Fibroblast of peridontal ligament (primary cell): ENCODE measurements at regions not wholly inside any gene's neighbourhood (a gene's known extent, or its start where the extent isn't known, plus 50 kb on each side); places are given as distances from the start of the nearest gene placed in this dataset.

Experiments used
- DNase-seq: peaks from one replicate; pipeline ENCODE4 v3.0.0-alpha.2; 2010; ENCODE audit errors: extremely low read depth

- no peak for DNase-seq
Observed at GRCh38 chr10:121300723-121301122, 297.5 kb downstream of the FGFR2 start.

DNA sequence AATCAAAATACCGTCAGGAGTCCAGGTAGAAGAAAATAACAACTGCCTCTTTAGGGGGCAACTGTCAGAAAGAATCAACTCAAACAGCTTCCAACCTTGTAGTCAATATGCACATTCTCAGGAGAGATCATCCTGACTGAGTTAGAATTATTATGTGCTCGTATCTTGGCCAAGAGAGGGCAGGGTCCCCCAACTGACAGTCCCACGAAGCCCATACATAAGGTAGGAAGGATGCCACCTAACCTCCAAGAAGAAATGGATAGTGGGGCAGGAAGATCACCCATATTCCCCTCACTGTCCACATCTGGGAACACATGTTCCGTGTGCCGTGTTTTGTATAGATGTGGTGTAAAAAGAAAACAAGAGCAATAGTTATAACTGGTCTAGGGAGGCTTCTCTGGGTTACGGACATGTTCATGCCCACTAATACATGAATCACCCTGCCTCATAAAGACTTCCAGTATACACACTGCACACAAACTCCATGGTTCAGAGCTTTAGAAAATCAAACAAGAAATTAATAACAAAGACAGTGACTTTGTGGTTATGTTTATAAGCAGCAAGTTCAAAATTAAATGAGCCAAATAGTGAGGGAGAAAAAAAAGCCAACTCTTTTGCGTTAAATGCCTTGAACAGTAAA is 295.6 kb downstream of the FGFR2 start:
- no peak for DNase-seq

GRCh38 chr10:121303287-121303890 is 294.9 kb downstream of the FGFR2 start:
- no peak for DNase-seq

DNA sequence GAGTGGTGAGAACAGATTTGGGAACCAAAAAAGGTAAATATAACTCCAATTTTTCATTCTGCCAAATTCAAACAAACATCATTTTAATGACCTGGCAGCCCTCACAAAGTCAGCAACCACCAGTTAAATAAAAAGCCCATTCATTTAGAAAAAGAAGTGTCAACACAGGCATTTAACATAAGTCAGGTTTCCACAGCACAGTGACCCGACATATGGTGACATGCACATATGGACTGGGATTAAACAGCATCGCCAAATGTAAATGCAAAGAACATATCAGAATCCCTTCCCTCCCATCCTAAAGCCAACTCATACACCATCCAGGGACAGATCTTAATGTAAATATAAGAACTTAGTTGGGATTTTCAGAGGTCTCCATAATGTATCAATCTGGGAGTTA is 293.2 kb downstream of the FGFR2 start:
- DNase-seq, result no peak

- DNase-seq, result no peak
Observed at GRCh38 chr10:121306159-121306673, 292.0 kb downstream of the FGFR2 start.

- no peak for DNase-seq
Observed at GRCh38 chr10:121307411-121307980, 290.7 kb downstream of the FGFR2 start.

GRCh38 chr10:121308020-121308419 is 290.2 kb downstream of the FGFR2 start:
- DNase-seq, result no peak

- DNase-seq, result no peak
Observed at GRCh38 chr10:121309164-121309563, 289.1 kb downstream of the FGFR2 start.

DNA sequence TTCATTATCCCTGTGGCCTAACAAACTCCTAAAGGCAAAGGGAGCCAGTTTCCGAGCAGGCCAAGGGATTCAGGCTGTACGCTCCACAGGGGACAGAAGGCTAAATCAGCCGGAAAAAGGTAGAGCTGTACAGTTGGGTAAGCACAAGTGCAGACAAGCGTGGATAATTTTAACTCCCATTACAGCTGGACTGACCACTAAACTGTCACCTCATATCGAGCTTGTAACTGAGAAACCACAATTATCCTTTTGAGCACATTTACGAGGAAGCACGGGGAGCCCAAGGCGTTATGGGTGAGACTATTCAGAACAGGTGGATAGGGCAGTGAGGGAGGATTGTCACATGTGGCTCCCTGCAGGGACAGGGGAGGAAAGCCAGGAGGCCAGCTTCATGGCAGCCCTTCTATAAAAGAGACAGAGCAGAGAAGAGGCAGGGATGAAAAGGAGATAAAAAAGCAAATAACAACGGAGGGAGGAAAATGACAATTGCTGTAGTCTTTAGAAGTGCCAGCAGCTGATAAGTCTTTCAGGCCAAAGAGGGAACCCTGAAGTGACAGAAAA is 288.0 kb downstream of the FGFR2 start:
- DNase-seq, result no peak

GRCh38 chr10:121311812-121312443 is 286.3 kb downstream of the FGFR2 start:
- no peak for DNase-seq

DNA sequence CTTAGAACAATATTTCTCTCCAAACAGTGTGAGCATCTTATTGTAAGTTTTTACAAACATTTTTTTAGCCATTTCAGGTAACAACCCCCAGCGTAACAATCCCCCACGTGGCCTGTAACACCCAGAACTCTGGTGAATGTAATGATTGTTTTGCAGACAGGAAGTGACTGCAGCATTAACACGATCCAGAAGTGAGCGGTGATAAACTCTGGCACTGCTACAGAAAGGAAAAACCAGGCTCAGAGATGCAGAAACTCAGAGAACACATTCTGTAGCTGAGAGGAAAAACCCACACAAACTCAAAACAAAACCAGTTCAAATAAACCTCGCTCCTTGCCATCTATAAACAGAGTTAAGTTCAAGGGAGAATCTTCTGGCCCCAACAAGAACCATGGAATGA is 285.7 kb downstream of the FGFR2 start:
- DNase-seq, result no peak

GRCh38 chr10:121313119-121313875 is 284.9 kb downstream of the FGFR2 start:
- DNase-seq, result no peak

DNA sequence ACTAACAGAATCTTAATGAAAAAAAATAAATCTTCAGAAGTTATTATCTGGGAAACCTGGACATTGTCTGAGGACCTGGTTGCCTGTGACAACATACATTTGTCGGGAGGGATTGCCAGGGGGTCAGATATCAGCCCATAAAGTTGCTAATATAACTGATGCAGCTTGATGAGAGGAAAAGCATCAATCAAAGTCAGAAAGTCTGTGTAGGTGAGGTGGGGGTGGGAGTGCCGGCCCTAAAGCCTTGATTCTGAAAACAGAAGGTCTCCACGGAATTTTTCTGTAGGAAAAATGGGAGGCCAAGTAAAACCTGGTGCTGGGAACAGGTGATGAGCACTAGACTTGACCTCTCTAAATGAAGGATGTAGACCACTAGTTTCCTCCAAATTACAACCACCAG is 281.8 kb downstream of the FGFR2 start:
- no peak for DNase-seq

DNA sequence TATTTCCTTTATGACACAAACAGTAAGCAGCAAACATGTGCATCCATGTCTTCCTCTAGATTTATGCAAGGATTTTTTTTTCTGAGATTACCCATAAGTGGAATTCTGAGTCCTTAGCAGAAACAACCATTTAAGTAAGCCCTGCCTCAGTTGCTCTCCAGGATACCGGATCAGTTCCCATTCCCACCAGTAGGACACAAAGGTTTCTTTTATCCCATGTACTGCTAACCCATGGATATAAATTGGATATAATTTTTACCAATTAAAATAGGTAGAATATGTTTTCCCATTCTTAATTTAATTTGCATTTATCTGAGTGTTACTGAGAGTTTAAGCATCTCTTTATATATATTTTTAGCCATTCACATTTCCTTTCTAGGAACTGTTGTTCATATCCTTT is 280.9 kb downstream of the FGFR2 start:
- DNase-seq, result no peak

- DNase-seq, result no peak
Observed at GRCh38 chr10:121322046-121322445, 276.2 kb downstream of the FGFR2 start.

GRCh38 chr10:121322776-121323175 is 275.5 kb downstream of the FGFR2 start:
- DNase-seq, result no peak

DNA sequence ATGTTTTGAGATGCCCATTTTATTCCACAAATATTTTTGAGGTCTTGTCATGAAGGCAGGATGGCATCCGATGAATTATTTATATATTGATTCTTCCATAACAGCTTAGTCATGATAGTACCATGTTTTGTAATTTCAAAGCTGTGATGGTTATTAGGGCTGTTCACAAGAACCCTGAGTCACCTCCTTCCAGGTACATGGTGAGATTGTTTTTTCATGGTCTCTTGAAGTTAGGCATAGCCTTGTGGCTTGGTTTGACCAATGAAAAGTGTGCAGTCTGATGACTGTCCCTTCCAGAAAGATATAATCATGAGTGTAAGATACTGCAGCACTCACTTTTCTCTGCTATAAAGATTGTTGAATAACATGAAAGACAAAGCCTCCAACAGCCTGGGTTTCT is 274.8 kb downstream of the FGFR2 start:
- DNase-seq, result no peak

- no peak for DNase-seq
Observed at GRCh38 chr10:121324678-121325213, 273.5 kb downstream of the FGFR2 start.

DNA sequence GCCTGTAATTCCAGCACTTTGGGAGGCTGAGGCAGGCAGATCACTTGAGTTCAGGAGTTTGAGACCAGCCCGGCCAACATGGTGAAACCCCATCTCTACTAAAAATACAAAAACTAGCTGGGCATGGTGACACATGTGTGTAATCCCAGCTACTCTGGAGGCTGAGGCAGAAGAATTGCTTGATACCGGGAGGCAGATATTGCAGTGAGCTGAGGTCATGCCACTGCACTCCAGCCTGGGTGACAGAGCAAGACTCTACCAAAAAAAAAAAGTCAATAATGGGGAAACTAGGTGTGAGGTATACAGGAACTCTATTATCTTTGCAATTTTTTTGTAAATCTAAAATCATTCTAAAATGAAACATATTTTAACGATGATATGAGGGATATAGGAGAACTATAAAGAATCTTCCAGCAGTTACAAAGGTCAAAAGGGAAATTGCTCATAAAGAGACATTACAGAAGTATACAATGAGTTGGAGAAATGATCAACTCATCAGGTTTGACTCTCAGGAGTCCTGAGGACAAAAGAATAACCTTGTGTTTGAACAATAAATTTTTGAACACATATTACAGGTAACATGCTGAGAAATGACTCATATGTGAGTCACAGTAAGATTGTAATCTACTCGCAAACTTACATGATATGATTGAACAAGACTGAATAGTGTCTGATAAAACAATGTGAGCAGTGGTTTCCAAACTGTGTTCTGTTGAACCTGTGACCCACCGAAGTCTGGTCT is 272.6 kb downstream of the FGFR2 start:
- no peak for DNase-seq

- no peak for DNase-seq
Observed at GRCh38 chr10:121326905-121327304, 271.3 kb downstream of the FGFR2 start.

- DNase-seq, result no peak
Observed at GRCh38 chr10:121327727-121328126, 270.5 kb downstream of the FGFR2 start.
